ENCODE measurements at regions not wholly inside any gene's neighbourhood (a gene's known extent, or its start where the extent isn't known, plus 50 kb on each side); places are given as distances from the start of the nearest gene placed in this dataset.

GRCh38 chr17:73924114-73924908, 279.2 kb upstream of the RPL38 start:
- H3K4me2 ChIP-seq (ENCODE audit: low read depth, low read length), result no peak overlapping the region
- no peak overlapping the region for H2AFZ ChIP-seq (ENCODE audit: low read length)
- H3K9me3 ChIP-seq (ENCODE audit: low read length), result peaks cover under 1% of the 10 kb centered on the region; the same call in 1 of the 2 replicates
- no peak overlapping the region for H3K4me3 ChIP-seq (replicated peaks in 1 of 3; ENCODE audit: insufficient read depth in 1 of 3, low read depth in 2 of 3, low read length in 3 of 3)
- DNase-seq (ENCODE audit: low spot score) (no peak), FAIRE-seq (no peak), ATAC-seq (no peak)
- H4K20me1 ChIP-seq (ENCODE audit: insufficient read depth, low read length), result no peaks in the 10 kb centered on the region
- H3K9ac ChIP-seq (ENCODE audit: insufficient read depth, low read depth, low read length), result no peak overlapping the region
- no peak overlapping the region for H3K27ac ChIP-seq (ENCODE audit: extremely low read length, insufficient read depth, low read length)
- H3K4me1 ChIP-seq (ENCODE audit: insufficient read depth, low read length), result no peaks in the 10 kb centered on the region
- no TSS peak for BruUV-seq (replicated peaks)
- in situ Hi-C loops (cut with HindIII; ENCODE audit: extremely low pct_ligation_motif_present, low pct_unique_long_range_greater_than_20kb), result no loop called here
- H3K36me3 ChIP-seq (replicated peaks in 1 of 2; ENCODE audit: control insufficient read depth in 1 of 2, insufficient read depth in 2 of 2, low read length in 2 of 2), result no peaks in the 10 kb centered on the region
- intact Hi-C loops (cut with micrococcal nuclease; ENCODE audit: unreplicated experiment), result no loop called here
- 10% methylated on average over 10 of the region's 10 CpGs for WGBS (ENCODE audit: low lambda C conversion rate)
- CTCF ChIA-PET (ENCODE audit: low intra/inter-chr PET ratio, low total read pairs), result no interaction called here
- TF ChIP-seq XBP1 (CRISPR knock-in tag; IDR thresholded peaks at IDR 0.05), result no peak
- no peak for TF ChIP-seq ZNF224 (CRISPR knock-in tag; IDR thresholded peaks at IDR 0.05)
- TF ChIP-seq FOXJ3 (CRISPR knock-in tag; IDR thresholded peaks at IDR 0.05; ENCODE audit: borderline replicate concordance), result no peak
- no peak for TF ChIP-seq SP140L (CRISPR knock-in tag; IDR thresholded peaks at IDR 0.05; ENCODE audit: borderline replicate concordance)
- no peak for TF ChIP-seq ZNF567 (CRISPR knock-in tag; IDR thresholded peaks at IDR 0.05; ENCODE audit: borderline replicate concordance)
- no peak for TF ChIP-seq ZNF619 (CRISPR knock-in tag; IDR thresholded peaks at IDR 0.05)
- TF ChIP-seq, protein P1, sequence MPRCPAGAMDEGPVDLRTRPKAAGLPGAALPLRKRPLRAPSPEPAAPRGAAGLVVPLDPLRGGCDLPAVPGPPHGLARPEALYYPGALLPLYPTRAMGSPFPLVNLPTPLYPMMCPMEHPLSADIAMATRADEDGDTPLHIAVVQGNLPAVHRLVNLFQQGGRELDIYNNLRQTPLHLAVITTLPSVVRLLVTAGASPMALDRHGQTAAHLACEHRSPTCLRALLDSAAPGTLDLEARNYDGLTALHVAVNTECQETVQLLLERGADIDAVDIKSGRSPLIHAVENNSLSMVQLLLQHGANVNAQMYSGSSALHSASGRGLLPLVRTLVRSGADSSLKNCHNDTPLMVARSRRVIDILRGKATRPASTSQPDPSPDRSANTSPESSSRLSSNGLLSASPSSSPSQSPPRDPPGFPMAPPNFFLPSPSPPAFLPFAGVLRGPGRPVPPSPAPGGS (CRISPR knock-in tag; IDR thresholded peaks at IDR 0.05), result no peak
- TF ChIP-seq ZNF367 (CRISPR knock-in tag; IDR thresholded peaks at IDR 0.05; ENCODE audit: borderline replicate concordance), result no peak
- no peak for TF ChIP-seq KLF9 (CRISPR knock-in tag; IDR thresholded peaks at IDR 0.05; ENCODE audit: low read depth)
- no peak for TF ChIP-seq RFX1 (IDR thresholded peaks at IDR 0.05)
- TF ChIP-seq, protein P2, sequence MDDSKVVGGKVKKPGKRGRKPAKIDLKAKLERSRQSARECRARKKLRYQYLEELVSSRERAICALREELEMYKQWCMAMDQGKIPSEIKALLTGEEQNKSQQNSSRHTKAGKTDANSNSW (CRISPR knock-in tag; IDR thresholded peaks at IDR 0.05; ENCODE audit: borderline replicate concordance), result no peak
- no peak for TF ChIP-seq NR2F2 (IDR thresholded peaks at IDR 0.05; ENCODE audit: borderline replicate concordance, low read depth)
- no peak for TF ChIP-seq ZNF558 (CRISPR knock-in tag; IDR thresholded peaks at IDR 0.05; ENCODE audit: borderline replicate concordance)
- no peak for TF ChIP-seq ZNF678 (CRISPR knock-in tag; IDR thresholded peaks at IDR 0.05)
- TF ChIP-seq RFXAP (CRISPR knock-in tag; IDR thresholded peaks at IDR 0.05; ENCODE audit: borderline replicate concordance), result no peak
- TF ChIP-seq CBX1 (IDR thresholded peaks at IDR 0.05; ENCODE audit: low read depth), result no peak
- no peak for TF ChIP-seq NR2C2 (CRISPR knock-in tag; IDR thresholded peaks at IDR 0.05; ENCODE audit: borderline replicate concordance)
- no peaks in the 10 kb centered on the region for H3K79me2 ChIP-seq (ENCODE audit: insufficient read depth, low read length)
- POLR2A ChIA-PET, result no interaction called here
- peaks cover 0 to 9% of the 10 kb centered on the region in 2 experiments; a peak in 1 of 5 replicates for H3K27me3 ChIP-seq (ENCODE audit: control insufficient read depth in 1 of 2, insufficient read depth in 2 of 2, low read length in 2 of 2)

Data from HepG2 (cell line).